Prostate gland (tissue), 2 donors: ENCODE measurements at regions not wholly inside any gene's neighbourhood (a gene's known extent, or its start where the extent isn't known, plus 50 kb on each side); places are given as distances from the start of the nearest gene placed in this dataset.
"Not testable (repeated sequence)": the region's sequence is repeated elsewhere in the genome, so short reads cannot be mapped to it uniquely, and the experiment has no call there.

Experiments used
- DNase-seq: peaks from one replicate; pipeline ENCODE4 v3.0.0-alpha.2; 2019; ENCODE audit warnings: low spot score
- H3K27ac ChIP-seq, 2 donors: fragments of 200-600 bp; sonication (generic); 2 replicates each; pipeline ENCODE4 v1.5.1; 2017 to 2019
- H3K27me3 ChIP-seq: fragments of 200-600 bp; sonication (generic); replicated peaks from 2 replicates; pipeline ENCODE4 v1.5.1; 2019; ENCODE audit not compliant: insufficient read depth
- H3K36me3 ChIP-seq, 2 donors: fragments of 200-600 bp; sonication (generic); 1 replicate in 1 of 2; 2 replicates in 1 of 2; pipeline versions ENCODE4 v1.5.1 to v1.8.1; 2017 to 2019
- H3K4me1 ChIP-seq: fragments of 200-600 bp; sonication (generic); replicated peaks from 2 replicates; pipeline ENCODE4 v1.5.1; 2019
- H3K4me3 ChIP-seq, 2 donors: fragments of 200-600 bp; sonication (generic); 2 replicates each; pipeline ENCODE4 v1.5.1; 2017 to 2019
- H3K9me3 ChIP-seq: fragments of 200-600 bp; sonication (generic); 2 replicates; pipeline ENCODE4 v1.5.1; 2017
- POLR2A ChIP-seq: fragments of 450-650 bp; IDR thresholded peaks from one replicate; pipeline ENCODE4 v1.6.1; 2016; ENCODE audit warnings: antibody characterized with exemption, mild to moderate bottlenecking
- POLR2AphosphoS5 ChIP-seq: sonication (generic); formaldehyde crosslinking; IDR thresholded peaks from one replicate; pipeline ENCODE4 v1.6.1; 2017; ENCODE audit warnings: antibody characterized with exemption
- WGBS: methylation state at CpG from one replicate; pipeline ENCODE4 v1.1.5; 2018; 5-methylcytosine and 5-hydroxymethylcytosine counted together
- intact Hi-C: fragments of 100-400 bp; cut with DNase I; formaldehyde crosslinking; loops from one replicate; pipeline ENCODE4 v1.14.2; 2022
- TF ChIP-seq, protein P1 (sequence below), 4 experiments: fragments of 200-600 bp in 2 of 4; fragments of 450-650 bp in 2 of 4; sonication (generic) in 2 of 4; IDR thresholded peaks; 1 replicate in 3 of 4; 2 replicates in 1 of 4; pipeline ENCODE4 v1.5.1; 2016 to 2019; ENCODE audit warnings: antibody characterized with exemption in 4 of 4, mild to moderate bottlenecking in 2 of 4, moderate library complexity in 2 of 4

DNA sequence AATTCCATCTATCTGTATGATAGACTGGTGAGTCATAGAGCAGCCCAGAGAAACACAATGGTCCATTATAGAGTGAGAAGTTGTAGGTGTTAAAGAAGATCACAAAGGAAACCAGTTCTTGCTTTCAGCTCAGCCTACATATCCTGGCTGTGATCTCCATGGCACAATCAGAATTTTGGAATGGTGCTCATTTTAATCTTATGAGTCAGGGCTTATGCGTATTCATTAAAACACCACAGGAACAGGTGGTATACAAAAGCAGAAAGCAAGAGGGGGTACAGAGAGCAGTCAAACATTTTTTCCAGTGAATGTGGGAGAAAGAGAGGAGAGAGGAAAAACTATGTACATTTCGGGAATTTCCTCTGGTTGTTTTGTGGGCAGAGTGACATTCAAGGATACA lies 126.9 kb downstream of the MFAP3L start:
- no peak overlapping the region for H3K4me3 ChIP-seq
- no peaks in the 10 kb centered on the region for H3K36me3 ChIP-seq
- no peaks in the 10 kb centered on the region for H3K4me1 ChIP-seq
- H3K27ac ChIP-seq, result no peak overlapping the region
- 94% methylated on average over 2 of the region's 2 CpGs for WGBS
- intact Hi-C loops, result no loop called here
- H3K27me3 ChIP-seq, result no peaks in the 10 kb centered on the region
- no peaks in the 10 kb centered on the region for H3K9me3 ChIP-seq
- TF ChIP-seq, protein P1, sequence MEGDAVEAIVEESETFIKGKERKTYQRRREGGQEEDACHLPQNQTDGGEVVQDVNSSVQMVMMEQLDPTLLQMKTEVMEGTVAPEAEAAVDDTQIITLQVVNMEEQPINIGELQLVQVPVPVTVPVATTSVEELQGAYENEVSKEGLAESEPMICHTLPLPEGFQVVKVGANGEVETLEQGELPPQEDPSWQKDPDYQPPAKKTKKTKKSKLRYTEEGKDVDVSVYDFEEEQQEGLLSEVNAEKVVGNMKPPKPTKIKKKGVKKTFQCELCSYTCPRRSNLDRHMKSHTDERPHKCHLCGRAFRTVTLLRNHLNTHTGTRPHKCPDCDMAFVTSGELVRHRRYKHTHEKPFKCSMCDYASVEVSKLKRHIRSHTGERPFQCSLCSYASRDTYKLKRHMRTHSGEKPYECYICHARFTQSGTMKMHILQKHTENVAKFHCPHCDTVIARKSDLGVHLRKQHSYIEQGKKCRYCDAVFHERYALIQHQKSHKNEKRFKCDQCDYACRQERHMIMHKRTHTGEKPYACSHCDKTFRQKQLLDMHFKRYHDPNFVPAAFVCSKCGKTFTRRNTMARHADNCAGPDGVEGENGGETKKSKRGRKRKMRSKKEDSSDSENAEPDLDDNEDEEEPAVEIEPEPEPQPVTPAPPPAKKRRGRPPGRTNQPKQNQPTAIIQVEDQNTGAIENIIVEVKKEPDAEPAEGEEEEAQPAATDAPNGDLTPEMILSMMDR (IDR thresholded peaks at IDR 0.05), result no peak
- TF ChIP-seq POLR2AphosphoS5 (no peak), POLR2A (no peak)
- no peak for DNase-seq

DNA sequence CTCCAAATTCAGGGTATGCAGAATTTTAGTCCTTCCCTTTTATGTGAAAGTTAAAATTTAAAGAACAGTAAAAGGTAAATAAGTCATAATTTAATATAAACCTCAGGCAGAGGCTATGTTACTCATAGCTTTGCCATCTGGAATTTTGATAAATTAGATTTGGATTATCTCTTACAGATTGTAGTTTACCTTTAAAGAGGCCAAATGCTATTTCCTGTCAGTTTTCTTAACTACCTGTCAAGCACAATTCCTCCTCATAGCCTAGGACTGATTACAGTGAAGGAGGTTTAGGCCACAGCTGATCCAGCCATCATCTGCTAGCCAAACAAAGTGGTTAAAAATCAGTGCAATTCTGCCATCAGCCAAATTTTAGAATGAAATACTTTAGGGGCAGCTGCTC lies 128.1 kb downstream of the MFAP3L start:
- Histone ChIP-seq H3K27ac (no peak overlapping the region), H3K4me1 (no peaks in the 10 kb centered on the region), H3K9me3 (no peaks in the 10 kb centered on the region), H3K4me3 (no peak overlapping the region), H3K27me3 (no peaks in the 10 kb centered on the region), H3K36me3 (no peaks in the 10 kb centered on the region)
- intact Hi-C loops, result no loop called here
- DNase-seq, result no peak
- TF ChIP-seq POLR2A (no peak), POLR2AphosphoS5 (no peak)
- TF ChIP-seq, protein P1 (IDR thresholded peaks at IDR 0.05), result no peak

DNA sequence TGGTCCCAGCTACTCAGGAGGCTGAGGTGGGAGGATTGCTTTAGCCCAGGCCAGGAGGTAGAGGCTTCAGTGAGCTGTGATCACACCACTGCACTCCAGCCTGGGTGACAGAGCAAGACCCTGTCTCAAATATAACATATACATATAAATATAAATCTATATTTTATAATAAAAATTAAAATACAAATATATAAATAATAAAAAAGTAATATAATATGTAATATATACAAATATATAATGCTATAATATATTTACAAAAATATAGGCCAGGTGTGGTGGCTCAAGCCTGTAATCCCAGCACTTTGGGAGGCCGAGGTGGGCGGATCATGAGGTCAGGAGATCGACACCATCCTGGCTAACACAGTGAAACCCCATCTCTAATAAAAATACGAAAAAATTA lies 131.4 kb downstream of the MFAP3L start:
- H3K27me3 ChIP-seq, intact Hi-C loops, H3K4me1 ChIP-seq, H3K4me3 ChIP-seq, H3K27ac ChIP-seq, DNase-seq, H3K9me3 ChIP-seq, H3K36me3 ChIP-seq: not testable (repeated sequence)
- 91% methylated on average over 4 of the region's 4 CpGs for WGBS

DNA sequence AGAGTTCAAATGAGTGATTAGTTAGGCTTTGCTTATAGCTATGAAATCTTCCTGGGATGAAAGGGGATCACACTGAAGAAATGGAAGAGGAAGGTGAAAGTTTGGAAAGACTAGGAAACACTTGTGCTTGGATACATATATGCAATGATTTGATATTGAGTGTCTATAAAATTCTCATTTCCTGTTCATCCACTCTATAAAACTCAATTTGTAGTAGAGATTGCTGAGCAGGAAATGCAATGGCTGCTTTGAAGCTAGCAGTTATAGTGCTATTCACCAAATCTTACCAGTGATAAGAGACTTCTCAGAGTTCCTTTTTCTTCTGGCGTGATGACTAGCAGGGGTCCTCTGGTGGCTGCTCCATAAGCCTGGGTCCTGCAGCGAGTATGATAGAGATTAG lies 128.1 kb upstream of the HPF1 start:
- 51% methylated on average over 2 of the region's 2 CpGs for WGBS
- no peak for TF ChIP-seq POLR2A
- TF ChIP-seq, protein P1 (IDR thresholded peaks at IDR 0.05), result no peak
- peak; percentile 61 for TF ChIP-seq POLR2AphosphoS5
- intact Hi-C loops, result no loop called here
- no peaks in the 10 kb centered on the region for H3K36me3 ChIP-seq
- no peak overlapping the region for H3K4me3 ChIP-seq
- no peak overlapping the region for H3K27ac ChIP-seq
- H3K27me3 ChIP-seq, result no peaks in the 10 kb centered on the region
- H3K4me1 ChIP-seq, result no peaks in the 10 kb centered on the region
- no peak for DNase-seq
- H3K9me3 ChIP-seq, result no peaks in the 10 kb centered on the region

DNA sequence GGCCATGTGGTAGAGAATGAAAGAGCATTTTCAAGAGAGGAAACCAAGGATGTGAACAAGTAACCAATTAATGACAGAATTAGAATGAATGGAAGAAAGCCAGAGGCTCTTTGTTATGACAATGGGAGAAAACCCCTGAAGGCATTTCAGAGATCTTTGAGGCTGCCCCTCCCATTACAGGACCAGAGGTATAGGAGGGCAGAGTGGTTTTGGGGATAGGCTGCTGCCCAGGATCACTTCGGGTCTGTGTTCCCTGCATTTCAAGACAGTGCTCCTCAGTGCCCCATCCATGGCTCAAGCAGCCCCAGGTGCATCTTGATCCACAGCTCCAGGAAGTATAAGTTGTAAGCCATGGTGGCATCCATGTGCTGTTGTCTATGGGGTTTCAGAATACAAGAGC lies 124.0 kb upstream of the HPF1 start:
- TF ChIP-seq, protein P1 (IDR thresholded peaks at IDR 0.05), result no peak
- TF ChIP-seq POLR2A (no peak), POLR2AphosphoS5 (no peak)
- intact Hi-C loops, result no loop called here
- no peaks in the 10 kb centered on the region for H3K27me3 ChIP-seq
- DNase-seq, result no peak
- H3K9me3 ChIP-seq, result no peaks in the 10 kb centered on the region
- no peaks in the 10 kb centered on the region for H3K4me1 ChIP-seq
- H3K27ac ChIP-seq, result no peak overlapping the region
- H3K4me3 ChIP-seq, result no peak overlapping the region
- H3K36me3 ChIP-seq, result no peaks in the 10 kb centered on the region
- WGBS, result 100% methylated on average over 1 of the region's 1 CpG

DNA sequence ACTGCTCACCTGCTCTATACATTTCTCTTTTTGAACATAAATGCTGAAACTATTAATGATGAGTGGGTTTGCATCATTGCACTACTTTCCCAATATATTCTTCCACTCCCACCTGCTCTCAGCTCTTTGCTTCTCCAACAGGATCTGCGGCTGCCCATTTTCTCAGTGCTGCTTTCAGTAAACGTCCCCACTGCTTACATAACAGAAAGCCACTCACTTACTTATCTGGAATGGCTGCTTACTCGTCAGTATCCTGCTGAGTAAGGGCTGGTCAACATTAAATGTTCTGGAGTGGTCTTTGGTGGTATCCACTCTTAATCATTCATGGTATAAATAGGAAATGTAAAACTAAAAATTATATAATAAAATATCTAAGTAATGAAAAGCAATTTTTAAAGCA lies 112.8 kb upstream of the HPF1 start:
- TF ChIP-seq, protein P1 (IDR thresholded peaks at IDR 0.05), result no peak
- TF ChIP-seq POLR2A, result no peak
- TF ChIP-seq POLR2AphosphoS5, result no peak
- no peaks in the 10 kb centered on the region for H3K9me3 ChIP-seq
- no peaks in the 10 kb centered on the region for H3K4me1 ChIP-seq
- intact Hi-C loops, result no loop called here
- no peak overlapping the region for H3K4me3 ChIP-seq
- no peak for DNase-seq
- H3K27ac ChIP-seq, result no peak overlapping the region
- no peaks in the 10 kb centered on the region for H3K36me3 ChIP-seq
- H3K27me3 ChIP-seq, result no peaks in the 10 kb centered on the region
- 64% methylated on average over 3 of the region's 3 CpGs for WGBS
